ENCODE measurements at regions not wholly inside any gene's neighbourhood (a gene's known extent, or its start where the extent isn't known, plus 50 kb on each side); places are given as distances from the start of the nearest gene placed in this dataset.

DNA sequence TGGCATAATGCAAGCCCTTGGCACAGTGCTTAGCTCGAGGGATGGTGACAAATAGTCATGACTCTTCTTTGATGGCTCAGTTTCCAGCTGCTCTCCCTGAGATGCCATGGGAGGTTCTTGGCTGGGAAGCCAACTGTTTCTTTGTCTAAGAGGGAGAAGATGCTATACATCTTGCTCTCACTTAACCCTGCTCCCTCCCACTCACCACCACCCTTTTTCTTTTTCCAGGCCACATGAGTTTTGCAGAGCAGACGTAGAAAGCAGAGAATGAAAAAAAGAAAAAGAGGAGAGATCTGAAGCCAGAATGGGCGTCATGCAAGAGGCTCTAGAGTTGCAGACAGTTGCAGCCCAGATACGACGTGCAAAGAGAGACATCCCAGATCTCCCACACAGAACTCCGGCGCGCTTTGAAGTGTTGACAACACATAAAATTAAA lies 160.5 kb downstream of the FGF18 start:
- no peak for DNase-seq (ENCODE audit: low read depth)

DNA sequence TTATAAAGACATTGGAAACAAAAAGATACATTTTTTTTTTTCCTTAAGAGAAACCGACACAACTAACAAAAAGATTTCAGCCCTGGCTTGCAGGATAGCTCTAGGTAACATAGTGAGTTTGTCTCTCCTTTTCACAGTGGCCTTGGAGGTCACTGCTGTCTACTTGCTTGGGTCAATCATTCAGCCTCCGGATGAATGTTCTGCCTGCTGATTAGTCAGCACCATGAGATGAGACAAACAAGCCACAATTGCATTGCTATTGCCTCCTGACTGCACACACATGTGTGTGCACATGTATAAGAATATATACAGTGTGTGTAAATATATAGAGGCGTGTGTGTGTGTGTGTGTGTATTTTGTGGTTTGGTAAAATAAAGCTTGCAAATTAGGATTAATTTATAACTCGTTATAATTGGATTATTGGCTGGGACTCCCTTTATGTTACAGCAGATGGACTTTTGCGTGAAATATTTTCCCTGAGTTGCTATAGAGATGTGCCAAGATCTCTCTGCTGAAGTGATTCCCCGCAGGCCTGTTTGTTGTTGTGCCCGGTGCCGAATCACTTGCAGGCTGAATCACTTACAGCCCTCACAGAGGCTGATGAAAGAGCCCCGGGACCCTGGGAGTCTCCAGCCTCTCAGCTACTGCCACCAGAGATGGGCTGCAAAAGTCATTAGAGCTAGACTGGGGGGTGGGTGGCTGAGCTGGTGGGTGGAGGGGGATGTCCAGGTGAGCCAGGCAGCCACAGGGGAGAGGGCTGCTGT lies 161.2 kb downstream of the FGF18 start:
- peak; percentile 54 for DNase-seq (ENCODE audit: low read depth)

DNA sequence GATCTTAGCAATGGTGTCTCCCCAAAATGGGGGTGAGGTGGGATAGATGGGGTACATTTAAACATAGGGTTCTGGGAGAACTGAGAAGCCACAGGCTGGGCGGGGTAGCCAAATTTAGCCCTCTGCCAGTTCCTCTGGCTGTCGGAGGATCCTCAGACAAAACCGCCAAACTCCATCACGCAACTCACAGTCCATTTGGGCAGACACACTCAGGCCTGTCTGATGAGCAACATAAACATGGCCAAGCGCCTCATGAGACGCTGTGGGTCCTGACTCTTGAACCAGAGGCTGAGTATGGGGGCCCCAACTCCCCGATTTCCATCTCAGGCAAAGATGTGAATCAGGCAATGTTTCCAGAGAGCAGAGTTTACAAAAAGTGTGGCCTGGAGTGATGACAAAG lies 162.3 kb downstream of the FGF18 start:
- no peak for DNase-seq (ENCODE audit: low read depth)

DNA sequence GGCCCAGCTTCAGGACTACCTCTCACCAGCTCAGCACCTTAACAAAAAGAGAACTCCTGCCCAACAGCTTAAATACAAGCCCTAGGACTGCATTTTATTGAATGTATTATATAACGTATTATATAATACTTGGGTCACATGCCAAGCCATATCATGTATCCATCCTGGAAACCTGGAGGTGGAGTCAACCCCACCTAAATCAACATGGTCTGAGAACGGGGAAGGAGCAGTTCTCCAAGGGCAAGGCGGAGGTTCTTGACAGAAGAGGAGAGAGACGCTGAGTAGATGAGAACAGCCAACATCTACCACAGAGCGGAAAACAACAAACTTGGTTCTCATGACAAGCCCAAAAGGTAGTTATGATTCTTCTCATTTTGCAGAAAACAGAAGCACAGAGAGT lies 163.4 kb downstream of the FGF18 start:
- no peak for DNase-seq (ENCODE audit: low read depth)

DNA sequence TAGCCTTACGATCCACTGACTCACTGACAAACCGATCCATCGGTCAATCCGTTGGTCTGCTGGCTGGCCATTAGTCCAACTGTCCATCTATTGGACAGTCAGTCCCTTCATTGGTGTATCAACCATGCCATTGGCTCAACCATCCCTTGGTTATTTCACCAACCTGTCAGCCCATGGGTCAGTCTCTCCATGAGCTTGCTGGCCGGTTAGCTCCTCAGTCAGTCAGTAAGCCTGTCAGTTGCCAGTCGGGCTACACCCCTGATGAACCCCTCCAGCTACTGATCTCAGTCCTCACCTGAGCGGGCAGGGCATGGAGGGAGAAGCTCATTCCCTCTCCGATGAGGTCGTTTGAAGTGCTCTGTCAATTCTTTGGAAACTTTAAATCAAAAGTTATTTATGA lies 166.5 kb downstream of the FGF18 start:
- DNase-seq (ENCODE audit: low read depth): no peak

DNA sequence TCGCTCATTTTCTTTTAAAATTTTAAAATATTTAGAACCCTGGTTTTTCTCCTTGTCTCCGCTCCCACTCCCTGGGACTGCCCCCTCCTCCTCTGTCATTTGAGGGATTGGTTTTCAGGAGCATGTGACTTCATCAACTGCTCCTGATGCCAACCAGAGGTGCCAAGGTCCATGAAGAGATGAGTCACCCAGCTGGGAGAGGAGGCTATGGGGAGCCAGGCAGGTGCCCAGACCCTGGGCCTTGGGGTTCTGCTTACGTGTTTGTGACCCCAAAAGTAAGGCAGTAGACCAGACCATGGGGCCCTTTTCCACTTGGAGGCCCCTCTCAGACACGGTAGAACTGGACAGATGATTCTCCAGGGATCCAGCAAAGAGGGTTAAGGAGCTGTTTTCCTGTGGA lies 167.0 kb downstream of the FGF18 start:
- DNase-seq (ENCODE audit: low read depth): no peak

DNA sequence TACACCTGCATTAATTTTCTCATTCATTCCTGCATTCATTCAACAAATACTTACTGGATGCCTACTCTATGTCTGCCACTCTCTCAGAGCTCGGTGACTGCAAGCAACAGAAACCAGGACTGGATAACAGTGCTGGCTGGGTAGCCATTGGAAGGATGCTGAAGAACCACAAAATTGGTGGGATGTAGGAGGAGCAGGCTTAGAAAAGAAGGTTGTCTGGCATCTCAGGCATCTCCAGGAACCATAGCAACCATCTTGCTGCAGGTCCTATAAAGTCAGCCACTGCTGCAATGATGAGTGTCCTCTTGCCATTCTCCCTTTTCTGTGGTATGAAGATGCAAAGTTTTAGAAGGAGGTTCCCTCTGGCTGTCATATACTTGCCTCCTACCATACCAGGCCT lies 168.6 kb downstream of the FGF18 start:
- no peak for DNase-seq (ENCODE audit: low read depth)

DNA sequence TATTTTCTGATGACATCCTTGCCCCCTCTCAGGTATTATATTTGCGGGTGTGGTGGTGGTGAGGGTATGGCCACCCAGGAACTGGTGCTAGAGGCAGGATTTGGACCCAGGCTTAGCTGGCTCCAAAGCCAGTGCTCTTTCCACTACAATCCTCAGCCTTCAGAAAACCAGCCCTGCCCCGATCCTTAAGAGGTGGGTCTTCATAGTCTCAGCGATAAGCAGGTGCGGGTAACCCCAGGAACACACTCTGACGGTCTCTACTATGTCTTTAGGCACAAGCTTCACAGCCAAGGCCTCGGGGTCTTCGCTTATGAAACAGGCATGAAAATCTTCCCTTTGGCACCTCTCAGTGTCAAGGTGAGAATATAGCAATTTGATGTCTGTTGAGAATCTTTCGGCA lies 169.3 kb downstream of the FGF18 start:
- no peak for DNase-seq (ENCODE audit: low read depth)

DNA sequence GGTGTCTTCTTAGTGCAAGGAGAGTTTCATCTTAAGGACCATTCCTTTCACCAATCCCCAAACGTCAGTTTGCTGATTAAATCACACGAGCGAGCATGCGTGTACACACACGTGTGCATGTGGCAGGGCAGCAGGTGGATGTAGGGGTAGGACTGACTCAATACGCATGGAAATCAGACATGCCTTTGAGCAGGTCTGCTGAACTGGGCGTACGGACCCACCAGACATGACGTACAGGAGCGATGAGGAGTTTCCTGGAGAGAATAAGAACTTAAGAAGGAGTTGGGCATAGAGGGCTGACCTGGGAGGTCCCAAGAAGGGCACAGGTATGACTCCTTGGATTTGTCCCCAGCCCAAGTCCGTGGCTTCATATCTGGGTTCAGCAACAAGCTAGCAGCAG lies 170.0 kb downstream of the FGF18 start:
- DNase-seq (ENCODE audit: low read depth): no peak

DNA sequence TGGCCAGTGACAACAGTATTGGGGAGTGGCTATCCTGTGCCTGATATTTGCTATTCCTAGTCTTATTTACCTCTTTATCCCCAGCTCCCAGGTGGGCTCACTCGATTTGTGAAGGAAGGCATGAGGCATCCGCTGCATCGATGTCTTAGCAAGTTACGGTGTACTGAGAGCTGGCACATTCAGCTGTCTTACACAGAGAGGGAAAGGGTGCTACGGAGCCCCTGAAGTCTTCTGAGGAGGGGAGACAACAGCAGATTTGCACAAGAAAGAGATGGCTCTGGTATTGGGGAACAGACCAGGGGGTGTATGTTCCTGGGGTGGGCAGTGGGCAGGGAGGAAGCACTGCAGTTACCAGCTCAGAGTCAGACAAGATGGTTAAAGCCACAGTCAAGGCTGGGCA lies 172.6 kb downstream of the FGF18 start:
- no peak for DNase-seq (ENCODE audit: low read depth)

DNA sequence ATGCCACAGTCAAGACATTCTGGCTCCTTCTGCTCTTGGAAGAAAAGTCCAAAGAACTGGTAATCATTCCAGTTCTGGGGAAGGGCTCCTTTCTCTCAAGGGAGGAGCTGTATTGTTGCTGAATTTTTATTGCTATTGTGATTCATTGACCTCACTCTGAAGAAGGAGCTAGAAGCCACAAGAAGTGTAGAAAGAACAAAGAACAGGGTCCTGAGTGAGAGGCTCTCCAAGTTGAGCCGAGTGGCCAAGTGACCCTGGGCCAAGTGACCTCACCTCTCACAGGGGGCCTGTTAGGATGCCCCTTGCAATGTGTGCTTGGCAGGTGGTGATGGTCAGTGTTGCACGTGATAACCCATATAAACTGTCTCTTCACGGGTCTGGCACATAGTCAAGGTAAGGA lies 173.3 kb downstream of the FGF18 start:
- no peak for DNase-seq (ENCODE audit: low read depth)

DNA sequence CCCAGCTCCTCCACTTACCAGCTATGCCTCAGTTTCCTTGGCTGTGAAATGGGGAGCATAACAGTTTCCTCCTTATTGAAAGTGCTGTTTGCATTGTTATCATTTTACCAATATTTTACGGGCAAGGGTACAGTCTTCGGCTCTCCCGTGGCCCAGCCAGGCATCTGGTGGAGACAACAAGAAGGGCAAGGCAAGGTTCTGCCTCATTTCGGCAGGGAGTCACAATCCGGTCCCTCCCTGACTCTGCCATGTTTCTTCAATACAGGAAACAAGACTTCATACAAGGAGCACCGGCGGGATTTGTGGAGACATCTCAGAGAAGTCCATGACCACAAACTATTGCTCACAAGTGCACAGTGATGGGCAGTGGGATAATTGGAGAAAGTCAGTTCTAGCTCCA lies 174.0 kb downstream of the FGF18 start:
- DNase-seq (ENCODE audit: low read depth): no peak

DNA sequence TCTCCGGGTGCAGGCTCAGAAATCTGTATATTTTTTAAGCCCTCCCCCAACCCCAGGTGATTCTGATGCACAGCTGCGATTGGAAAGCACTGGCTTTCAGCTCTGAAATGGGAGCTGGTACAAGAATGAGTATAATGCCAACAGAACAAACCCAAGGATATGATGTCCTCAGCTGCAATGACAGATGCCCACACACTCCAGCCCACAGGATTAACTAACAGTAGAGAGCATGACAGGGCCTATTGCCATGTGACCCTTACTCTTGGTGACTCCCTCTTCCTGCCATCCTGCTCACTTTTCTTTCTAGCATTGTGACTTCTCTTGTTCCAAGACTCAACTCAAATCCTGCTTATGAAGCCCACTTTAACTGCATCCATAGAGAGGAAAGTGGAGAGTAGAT lies 174.5 kb downstream of the FGF18 start:
- DNase-seq (ENCODE audit: low read depth): no peak

DNA sequence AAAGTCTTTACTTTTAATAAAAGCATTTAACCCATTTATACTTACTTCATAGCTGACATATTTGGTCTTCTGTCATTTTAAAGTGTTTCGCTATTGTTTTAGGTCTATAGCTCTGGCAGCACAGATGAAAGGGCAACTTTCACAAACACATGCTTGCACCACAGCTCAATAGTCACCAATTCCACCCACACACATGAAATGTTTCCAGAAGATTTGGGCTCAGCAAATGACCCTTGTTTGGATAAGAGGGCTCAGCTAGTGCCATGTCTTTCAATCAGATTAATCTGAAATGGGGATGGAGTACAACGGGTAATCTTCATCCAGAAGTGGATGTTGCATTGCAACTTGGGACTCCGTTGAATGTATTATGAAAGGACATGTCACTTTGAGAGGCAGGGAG lies 176.0 kb downstream of the FGF18 start:
- no peak for DNase-seq (ENCODE audit: low read depth)

DNA sequence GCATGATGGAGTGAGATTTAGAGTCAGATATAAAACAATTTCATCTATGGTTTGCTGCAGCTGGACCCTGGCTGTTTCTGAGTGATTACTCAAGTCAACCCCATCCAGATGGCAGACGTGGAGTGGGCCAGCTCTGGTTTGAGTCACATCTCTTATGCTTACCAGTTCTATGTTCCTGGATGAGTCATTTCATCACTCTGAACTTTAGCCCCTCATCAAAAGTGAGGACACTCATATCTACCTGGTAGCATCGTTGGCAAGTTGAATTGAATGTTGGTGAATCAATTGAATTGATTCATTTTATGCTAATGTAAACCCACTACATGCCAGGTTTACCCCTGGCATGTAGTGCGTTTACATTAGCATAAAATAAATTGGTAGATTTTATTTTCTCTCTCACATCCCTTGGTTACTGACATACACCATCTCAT lies 176.4 kb downstream of the FGF18 start:
- DNase-seq (ENCODE audit: low read depth): peak; percentile 38

DNA sequence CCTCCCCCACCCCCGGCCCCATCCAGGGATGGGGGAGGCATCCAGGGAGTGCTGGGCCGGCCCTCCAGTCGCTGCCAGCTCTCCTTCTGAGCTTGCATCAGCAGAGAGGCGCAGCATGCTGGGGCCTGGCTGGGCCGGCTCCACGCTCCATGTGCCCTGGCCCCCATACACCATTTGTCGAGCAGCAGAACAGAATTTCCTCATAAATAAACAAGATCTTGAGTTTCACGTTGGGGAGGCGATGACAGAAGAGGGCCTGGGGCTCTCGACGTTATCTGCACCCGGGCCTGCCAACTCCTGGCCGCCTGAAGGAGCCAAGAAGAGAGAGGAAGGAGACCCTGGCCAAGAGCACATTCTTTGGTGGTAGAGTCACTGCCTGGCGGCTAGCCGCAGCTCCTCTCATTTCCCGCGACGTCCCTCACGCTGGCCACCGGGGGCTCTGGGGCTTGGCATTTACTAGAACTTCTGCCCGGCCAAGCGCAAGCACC lies 177.0 kb downstream of the FGF18 start:
- DNase-seq (ENCODE audit: low read depth): peak; percentile 14

DNA sequence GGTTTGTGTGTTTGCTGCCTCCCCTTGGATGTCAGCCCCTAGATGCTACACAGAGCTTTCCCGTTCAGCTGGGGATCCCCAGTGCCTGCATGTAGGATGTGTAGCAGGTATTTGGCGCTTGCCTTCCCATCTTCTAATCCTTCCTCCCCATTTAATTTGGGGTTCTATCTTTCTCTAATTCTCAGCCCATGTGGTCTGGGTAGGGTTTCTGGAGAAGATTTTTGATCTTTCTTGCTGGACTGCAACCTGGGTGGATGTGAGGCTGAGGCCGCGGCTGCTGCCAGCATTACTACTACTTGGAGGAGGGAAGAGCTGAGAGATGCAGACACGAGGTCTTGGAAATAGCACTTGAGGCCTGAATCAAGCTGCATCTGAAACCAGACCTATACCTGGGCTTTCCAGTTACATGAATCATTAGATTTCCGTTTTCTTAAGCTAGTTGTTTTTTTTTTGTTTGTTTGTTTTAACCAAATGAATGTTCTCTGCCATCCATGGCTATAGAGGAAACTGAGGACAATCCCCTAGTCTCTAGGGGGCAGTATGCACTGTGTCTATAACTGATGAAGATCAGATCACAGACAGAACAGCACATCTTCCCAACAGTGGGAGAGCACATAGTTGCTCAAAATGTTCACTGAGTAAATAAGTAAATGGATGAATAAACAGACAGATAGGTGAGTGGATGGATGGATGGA lies 178.6 kb downstream of the FGF18 start:
- DNase-seq (ENCODE audit: low read depth): no peak

DNA sequence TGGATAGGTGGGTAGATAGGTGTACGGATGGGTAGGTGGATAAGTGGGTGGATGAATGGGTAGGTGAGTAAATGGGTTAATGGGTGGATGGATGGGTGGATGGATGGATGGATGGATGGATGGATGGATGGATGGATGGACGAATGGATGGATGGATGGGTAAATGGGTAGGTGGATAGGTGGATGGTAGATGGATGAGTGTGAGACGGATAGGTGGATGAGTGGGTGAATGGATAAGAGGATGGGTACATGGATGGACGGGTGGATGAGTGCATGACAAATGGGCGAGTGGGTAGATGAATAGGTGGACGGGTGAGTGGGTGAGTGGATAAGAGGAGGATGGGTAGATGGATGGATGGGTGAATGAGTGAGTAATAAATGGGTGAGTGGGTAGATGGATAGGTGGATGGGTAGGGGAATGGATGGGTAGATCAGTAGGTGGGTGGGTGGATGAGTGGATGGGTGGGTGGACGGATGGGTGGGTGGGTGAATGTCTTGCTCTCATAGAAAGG lies 179.2 kb downstream of the FGF18 start:
- no peak for DNase-seq (ENCODE audit: low read depth)

DNA sequence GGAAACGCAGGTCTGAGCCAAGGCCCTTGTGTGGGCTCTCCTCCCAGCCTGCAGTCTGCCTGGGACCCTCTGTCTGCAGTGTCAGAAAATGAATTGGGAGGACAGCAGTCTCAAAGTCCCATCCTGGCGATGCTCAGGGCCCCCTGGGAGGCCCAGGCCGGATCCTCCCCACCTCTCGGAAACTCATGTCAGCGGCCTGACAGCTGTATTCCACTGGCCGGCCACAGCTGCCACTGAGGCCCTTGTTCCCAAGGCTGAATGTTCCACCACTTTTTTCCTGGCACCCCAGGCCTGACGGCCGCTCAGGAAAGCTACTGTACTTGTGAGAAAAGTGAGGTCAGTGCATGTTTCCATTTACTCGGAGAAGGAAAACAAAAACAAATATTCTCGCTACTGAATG lies 180.0 kb downstream of the FGF18 start:
- DNase-seq (ENCODE audit: low read depth): no peak

DNA sequence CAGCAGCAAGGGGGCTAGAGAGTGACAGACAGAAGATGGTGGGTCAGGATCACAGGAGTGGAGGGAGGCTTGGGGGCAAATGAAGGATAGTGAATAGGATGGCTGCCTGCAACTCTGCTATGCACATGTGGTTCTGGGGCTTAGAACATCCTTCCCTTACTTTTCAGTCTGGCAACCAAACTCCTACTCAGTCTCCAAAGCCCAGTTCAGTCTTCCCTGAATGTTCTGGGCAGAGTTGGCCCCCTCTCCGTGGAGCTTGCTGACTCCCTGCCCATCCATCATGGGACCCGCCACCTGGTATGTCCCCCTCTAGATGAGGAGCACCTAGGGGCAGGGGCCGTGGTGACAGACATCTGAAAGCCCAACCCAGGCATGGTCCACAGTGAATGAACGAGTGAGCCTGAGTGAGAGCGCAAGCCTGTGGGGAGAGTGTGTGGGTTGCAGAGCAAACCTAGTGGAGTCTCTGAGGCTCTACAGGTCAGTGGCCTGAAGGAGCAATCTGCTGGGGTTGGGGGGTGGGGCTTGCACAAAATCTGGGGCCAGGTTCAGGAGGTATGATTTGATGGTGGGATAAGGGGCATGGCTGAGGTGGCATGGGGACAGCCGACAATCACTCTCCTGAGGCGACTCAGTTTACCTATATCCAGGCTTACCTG lies 180.6 kb downstream of the FGF18 start:
- DNase-seq (ENCODE audit: low read depth): no peak

DNA sequence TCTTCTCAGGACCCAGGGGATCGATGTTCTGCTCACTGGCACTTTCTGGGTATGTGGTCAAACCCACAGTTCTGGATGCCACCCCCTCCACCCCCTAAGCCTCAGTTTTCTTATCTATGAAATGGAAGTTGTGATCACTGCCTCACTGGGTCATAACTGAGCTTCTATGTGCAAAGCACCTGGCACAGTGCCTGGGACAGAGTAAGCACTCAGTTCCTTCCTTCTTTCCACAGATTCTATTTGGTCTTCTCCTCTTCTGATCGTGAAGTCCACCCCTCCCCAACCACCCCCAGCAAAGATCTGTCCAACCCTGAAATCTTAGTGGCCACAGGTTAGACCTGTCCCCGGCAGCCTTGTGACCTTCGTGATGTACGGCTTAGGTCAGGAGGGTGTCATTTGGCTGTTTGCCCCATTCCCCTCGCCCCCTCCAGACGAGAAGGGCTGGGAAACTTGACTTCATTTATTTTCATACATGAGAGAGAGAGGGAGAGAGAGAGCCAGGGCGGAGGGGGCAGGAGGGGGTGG lies 181.4 kb downstream of the FGF18 start:
- no peak for DNase-seq (ENCODE audit: low read depth)

DNA sequence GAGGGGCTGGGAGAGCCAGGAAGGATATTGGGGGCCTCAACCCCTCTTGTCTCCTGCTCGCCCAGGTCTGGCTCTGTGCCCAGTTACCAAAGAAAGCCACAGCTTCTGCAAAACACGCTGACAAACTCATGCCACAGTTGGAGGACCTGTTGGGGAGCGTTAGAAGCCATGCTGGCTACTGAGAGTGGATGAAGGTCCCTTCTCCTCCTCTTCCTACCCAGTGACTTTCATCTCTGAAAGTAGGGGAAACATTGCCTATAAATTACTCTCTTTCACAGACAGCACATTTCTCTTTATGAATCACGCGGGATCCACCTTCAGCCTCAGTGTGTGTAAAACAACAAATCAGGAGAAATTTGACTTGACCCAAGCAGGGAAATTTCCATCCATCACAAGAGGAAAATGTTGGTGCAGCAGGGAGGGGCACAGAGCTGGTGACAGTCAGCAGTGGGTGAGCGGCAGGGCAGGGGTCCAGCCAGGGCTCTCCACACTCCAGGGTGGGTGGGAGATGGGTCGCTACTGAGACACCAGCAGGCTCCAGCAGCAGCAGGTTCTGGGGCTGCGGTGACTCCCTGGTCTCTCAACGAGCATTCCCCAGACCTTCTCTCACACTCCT lies 181.9 kb downstream of the FGF18 start:
- DNase-seq (ENCODE audit: low read depth): no peak

Measured in stromal cell of bone marrow (primary cell).